MV-4-11 (cell line): ENCODE measurements at regions not wholly inside any gene's neighbourhood (a gene's known extent, or its start where the extent isn't known, plus 50 kb on each side); places are given as distances from the start of the nearest gene placed in this dataset.
"Not testable (repeated sequence)": the region's sequence is repeated elsewhere in the genome, so short reads cannot be mapped to it uniquely, and the experiment has no call there.

ENCODE experiments used
- DNase-seq: peaks from one replicate; lab custom pipeline; 2025; lab: John Stamatoyannopoulos, UW

DNA sequence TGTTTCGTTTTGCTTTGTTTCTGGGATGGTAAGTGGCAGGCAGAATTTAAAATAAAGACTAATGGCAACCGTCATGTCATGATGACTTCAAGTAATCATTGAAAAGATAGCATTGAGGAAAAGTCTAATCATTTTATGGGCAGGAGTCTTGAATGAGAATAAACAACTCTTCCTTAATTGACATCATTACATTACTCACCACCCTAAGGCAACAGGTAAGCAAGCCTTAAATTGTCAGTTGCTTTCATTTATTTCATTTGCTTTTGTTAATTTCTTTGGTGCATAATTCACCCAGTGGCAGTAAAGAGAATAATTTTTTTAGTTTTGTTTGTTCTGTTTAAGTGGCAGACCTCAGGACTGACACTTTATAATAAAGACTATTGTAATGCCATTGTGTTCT, 669.0 kb downstream of the RWDD3 start:
- no peak for DNase-seq

DNA sequence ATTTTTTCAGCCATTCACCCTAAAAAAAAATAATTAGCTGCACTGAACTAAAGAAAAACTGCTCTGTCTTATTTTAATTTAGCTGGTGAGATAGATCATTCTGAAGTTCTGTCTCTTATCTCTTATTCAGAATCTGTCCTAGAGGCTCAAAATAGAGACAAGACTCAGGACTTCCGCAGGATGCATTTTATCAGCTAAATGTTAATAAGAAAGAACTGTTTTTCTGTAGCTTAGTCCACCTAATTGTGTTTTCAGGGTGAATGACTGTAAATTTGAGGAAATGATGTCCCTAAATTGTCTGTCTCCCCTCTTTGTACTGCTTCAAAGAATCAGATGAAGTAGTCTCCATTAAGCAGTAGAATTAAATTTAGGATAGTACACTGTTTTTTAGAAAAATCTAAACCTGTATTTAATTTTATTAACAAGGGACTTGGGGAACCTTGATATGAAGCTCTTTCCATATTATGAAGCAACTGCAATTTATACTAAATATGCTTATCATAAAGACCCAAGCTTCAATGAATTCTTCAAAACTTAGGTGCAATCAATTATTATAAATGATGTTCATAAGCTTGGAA, 671.9 kb downstream of the RWDD3 start:
- no peak for DNase-seq

DNA sequence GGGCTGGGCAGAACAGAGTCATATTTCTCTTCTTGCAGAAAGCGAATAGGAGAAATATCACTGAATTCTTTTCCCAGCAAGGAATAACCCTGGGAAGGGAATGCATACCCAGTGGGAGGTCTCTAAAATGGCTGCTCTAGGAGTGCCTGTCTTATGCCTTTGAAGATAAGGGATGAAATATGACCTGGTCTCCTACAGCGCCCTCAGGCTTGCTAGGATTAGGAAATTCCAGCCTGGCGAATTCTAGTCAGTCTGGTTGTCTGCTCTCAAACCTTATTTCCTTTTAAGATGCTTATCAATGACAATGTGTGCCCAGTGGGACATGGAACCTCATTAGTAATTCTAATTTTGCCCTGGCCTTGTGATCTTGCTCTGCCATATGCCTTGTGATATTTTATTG, 677.7 kb downstream of the RWDD3 start:
- not testable (repeated sequence) for DNase-seq

DNA sequence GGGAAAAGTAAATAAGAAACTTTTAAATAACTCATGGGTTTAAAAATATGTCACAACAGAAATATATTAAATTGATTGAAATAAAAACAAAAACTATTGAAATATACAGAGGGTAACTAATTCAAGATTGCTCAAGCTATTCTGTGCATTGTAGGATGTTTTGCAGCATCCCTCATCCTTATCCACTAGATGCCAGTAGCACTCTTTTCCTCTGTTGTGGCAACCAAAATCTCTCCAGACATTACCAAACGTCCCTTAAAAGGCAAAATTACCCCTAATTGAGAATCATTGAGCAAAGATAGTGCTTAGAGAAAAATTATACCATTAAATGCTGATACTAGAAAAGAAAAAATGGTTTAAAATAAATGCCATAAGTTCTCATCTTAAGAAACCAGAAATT, 682.6 kb downstream of the RWDD3 start:
- no peak for DNase-seq

DNA sequence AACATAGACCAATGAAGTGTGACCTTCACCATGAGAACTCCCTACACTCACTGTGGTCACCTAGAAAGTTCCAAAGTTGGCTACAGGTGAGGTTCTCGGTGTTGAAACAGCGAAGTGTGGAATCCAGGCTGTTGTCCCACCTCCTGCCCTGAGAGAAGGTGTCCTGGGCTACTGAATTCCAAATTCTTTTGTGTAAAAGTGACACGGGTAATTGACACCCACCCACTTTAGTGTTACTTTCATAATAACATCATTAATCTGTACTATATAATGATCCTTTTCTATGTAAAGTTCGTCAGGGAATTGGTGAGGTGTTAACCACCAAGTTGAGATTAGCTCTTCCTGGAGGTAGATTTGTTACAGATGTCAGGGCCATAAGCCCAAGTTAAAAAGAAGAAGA, 690.7 kb downstream of the RWDD3 start:
- DNase-seq = no peak

DNA sequence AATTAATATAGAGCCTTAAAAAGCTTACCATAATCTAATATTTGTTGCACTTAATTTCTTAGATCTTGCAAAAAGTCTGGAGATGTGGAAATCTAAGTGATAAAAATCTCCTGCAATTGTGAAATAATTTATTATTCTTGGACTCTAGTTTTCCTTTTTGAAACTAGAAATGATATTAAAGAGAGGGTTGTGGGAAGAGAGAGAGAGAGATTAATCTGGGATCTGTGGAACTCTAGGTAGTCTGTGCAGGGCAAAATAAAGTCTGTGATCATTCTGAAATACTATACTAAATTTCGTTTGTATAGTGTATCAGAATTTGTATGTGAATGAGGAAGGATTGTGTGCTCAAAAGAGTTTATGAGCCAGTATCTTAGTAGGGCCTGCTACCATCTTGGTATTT, 692.3 kb downstream of the RWDD3 start:
- no peak for DNase-seq

DNA sequence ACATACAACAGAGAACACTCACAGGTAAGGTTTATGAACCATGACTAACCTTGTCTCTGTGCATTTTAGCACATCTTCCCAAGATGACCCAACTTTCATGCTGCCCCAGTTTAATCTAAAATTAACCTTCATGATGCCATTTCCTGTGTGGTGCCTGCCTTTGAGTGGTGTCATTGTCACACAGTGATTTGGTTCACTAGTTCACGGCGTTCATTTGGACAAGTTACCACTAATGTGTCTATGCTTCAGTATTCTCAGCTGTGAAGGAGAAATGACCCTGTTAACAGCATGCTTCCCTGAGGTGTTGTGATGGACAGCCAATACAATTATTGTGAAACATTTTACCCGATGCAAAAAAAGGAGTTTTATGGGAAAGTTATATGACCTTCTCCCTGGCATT, 693.1 kb downstream of the RWDD3 start:
- DNase-seq = no peak

DNA sequence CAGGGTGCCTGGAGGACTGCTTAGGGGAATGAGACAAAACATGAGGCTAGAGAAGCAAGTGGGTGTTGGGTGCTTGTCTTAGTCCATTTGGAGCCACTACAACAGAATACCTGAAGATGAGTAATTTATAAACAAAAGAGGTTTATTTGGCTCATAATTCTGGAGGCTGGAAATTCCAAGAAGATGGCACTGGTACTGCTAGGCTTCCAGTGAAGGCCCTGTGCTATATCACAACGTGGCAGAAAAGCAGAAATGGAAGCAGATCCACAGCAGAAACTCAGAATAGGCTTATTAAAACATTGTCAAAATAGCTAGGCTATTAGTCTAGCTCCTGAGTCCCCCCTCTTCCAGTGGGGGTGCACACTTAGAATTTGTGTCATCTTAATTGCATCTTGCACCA, 701.7 kb downstream of the RWDD3 start:
- DNase-seq = no peak

DNA sequence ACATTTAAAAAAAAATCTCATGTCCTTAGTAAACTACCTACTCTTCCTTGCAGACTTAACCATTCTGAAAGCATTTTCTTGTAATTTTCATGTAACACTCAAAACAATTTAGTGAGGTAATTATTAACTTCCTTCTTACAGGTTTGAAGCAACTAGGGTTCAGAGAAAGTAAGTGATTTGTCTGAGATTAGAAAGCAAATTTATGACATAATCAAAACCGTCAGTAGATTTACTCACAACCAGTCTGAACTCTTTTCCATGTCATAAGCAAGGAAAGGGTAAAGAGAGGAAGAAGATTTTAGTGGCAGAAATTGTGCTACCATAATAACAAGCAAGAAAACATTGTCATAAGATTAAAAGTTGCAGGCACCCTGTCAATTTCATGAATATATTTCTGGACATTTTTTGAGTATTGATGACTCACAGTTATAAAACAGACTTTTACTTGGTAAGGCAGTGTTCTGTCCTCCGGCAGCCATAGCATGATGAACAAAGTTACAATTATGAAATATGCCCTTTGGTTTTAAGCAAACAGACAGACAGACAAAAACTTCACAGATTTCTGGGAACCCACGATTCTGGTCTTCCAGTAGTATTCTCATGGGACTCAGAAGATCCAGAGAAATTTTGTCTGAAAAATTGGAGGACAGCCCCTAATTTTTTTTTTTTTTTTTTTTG, 707.2 kb downstream of the RWDD3 start:
- no peak for DNase-seq

DNA sequence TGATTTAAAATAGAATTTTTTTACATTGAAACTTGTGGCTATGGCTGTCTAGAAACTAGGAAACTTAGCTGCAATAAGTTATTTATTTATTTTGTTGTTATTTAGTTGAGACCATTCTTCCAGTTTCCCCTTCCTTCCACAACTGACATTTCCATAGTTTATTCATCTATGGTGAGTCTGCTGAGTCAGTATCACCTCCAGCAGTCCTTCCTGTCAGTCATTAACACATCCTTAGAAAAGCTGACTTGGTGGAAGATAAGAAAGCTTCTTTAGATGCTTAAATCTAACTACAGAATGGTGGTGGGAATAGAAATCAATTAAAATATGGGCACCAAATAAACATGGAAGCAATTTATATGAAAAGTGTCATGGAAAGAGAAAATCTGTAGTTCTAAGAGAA, 714.0 kb downstream of the RWDD3 start:
- no peak for DNase-seq

DNA sequence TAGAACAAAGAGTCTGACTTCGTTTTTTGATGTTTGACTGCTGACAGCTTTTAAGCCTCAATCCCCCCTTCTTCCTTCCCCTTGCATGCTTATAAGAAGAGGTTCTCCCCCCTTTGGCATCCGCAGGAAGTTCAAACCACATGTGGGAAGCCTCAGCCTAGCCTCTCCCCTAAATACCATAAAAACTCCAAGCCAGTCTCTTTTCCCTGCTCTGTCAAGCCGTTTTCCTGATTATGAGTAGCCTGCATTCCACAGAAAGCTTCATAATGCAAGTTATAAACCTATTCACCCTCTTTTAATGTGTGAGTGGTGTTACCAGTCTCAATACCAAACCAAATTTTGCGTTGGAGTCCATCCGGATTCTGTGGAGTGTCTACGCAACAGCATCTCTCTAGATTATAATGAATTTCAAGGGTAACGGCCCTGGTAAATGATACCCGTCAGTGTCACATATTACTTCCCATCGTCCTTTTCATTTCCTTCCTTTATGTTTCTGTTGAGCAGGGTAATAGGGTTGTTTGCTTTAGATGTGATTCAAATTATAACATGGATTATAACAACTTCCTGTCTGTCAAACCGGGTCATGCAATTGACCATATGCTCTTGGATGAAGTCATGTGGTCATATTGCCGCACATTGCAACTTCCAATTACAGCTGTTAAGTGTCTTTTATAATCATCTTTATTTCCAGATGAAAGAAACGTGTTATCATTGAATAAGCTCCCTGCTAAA, 717.5 kb downstream of the RWDD3 start:
- DNase-seq = peak; percentile 15

DNA sequence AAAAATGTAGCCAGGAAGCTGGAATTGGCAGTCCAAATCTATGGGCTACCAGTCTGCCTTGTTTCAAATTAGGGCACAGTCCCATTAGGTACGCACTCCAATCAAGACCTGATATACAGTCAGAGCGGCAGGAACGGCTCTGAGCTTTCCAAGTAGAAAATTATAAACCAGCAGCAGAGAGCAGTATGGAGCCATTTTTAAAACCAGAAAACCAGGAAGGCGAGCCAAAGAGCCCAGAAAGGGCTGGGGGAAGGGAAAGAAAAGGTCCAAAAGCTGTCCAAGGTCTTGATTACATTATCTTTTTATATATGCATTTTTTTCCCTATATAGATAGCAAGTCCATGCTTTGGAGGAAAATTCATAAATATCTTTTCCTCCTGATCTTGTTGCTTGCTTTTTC, 719.0 kb downstream of the RWDD3 start:
- DNase-seq = peak; percentile 5

DNA sequence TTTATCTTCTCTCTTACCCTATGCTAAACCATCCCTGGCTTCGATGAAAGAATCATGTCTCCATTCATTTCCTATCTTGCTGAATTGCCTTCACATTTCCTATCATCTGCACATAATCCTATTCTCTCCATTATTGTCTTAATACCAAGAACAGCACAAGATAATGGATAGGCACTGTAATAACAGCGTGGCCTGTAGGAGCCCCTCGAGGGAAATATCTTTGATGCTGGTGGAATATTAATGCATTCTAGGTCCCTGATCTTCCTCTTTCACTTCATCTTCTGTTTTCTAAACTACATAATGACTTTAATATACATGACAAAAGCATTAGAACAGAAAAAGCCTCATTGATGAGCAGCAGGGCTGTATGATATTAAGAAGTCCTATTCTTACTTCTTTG, 720.6 kb downstream of the RWDD3 start:
- DNase-seq = no peak

DNA sequence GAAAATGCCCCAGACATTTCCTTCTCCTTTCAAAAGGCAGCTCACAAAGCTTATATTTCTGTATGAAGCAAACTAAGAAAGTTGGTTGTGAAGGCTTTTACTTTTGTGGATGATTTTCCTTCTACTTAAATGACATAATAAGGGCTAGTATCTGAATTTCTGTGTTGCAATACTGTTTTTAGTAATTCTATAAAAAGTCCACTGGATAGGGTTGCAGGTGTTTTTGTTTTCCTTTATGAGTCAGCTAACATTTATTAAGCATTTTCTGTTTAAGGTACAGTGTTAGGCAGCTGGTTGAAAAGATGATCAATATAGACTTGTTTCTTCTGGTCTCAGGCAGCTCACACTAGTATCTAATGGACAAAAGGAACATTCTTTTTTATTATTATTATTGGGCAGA, 722.2 kb downstream of the RWDD3 start:
- no peak for DNase-seq

DNA sequence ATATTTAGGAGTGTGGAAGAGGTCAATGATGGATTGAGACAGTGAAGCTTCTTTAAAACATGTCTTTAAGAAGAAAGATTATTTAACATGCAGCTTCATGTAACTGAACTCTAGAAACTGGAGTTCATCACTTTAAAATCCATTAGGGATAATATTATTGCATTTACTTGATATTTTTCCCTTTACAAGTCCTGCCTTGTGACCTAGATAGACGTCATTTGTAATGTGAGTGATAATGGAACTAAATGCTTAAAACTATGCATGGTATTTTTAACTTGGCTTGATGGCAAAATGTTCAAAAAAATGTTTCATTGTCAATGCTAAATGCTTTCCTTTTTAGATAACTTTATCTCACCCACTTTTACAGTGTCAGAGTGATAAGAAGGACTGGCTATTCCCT, 723.7 kb downstream of the RWDD3 start:
- no peak for DNase-seq

DNA sequence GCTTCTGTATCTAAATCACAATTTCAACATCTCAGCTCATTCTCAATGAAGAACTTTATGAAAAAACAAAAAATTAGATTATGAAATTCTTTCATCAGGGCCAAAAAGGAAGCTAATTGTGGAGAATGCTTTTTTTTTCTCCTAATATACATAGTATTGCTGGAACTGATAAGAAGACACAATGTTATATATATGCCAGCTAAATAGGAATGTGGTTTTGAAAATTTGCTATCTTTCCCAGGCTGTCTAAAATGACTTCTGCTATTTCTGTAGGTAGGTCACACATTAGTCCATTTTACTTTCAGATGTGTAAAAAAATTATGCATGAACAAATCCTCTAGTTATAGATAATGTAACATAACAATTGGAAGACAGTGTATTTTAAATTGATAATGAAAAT, 732.9 kb downstream of the RWDD3 start:
- DNase-seq = no peak

DNA sequence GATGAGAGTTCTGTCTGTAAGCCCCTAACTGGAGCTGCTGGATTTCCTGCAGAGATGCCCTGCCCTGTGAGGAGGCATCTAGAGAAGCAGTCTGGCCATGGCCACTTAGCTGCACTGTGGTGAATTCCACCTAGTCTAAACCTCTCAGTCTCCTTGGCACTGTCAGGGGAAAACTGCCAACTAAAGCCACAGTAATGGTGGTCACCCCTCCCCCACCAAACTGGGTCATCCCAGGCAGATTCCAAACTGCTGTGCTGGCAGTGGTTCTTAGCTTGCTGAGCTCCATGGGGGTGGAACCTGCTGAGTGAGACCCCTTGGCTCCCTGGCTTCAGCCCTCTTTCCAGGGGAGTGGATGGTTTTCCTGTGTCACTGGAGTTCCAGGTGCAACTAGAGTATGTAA, 740.6 kb downstream of the RWDD3 start:
- no peak for DNase-seq

DNA sequence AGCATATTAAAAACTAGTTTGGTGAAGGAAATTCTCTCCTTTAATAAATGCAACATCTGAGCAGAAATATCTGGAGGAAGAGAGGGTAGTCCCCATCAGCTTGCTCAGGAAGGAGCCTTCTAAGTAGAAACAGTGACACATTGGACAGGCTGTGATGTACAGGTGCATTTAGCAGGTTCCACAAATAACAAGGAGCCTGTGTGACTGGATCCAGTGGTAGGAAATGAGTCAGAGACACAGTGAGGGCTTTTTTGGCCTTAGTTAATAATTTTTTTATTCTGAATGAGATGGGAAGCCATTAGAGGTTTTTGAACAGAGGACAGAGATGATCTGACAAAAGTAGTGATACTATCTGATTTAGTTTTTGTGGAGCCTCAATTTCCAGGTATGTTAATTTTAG, 738.9 kb upstream of the PTBP2 start:
- no peak for DNase-seq

DNA sequence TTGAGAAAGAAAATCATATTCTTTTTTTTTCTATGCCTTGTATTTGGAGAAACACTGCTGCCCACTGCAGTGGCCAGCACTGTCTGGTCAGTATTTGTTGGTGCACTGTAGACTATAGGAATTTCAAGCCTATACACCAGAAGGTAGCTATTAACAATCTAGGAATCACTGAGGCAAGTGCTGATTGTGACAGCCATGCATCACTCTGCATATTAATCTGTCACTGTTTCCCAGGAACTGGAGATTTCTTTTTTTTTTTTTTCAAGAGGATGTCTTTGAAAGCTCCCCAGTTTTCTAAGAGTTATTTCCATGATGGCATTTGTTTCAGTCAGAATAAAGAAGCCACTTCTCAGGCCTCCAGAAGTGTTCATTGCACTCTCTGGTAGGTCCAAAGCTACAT, 737.8 kb upstream of the PTBP2 start:
- no peak for DNase-seq

DNA sequence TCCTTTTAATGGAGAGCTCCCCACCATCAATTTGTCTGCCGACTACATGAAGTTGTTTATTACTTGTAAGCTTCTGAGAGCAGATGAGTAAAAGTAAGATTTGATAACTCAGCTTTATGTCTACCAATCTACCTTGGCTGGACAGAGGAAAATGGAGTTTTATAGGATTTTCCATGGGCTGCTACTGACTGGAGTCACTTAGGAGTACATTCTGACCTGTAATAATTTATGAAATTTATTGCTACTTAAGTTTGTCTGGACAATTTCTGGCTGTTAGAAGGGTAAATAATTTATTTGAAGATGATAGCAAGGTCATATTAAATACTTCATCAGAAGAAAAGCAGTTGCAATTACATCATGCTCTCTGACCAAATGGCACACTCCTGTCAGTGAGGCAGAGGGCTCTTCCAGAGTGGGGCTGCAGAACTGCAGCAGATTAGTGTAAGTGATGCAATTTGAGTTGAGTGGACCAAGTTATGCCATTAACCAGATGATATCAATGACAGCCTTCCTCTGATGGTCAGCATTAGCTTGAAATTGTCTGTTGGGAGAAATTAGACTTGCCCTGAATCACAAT, 736.7 kb upstream of the PTBP2 start:
- no peak for DNase-seq

DNA sequence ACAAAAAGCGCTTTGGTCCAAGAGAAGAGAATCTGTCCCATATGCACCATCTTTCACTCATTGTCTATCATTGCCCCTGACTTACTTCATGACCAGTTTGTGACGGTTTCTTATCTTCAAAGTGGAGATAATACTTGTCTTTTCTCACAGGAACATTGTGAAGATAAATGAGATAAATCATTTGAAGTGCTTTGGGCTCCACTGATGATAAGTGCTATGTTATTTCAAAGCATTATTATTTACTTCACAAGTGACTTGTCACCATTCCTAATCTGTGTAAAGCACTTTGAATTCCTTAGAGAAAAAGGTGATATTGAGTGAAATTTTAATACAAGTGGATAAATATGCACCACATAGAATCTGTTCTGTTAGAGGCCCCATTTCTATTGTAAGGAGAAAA, 731.6 kb upstream of the PTBP2 start:
- no peak for DNase-seq

DNA sequence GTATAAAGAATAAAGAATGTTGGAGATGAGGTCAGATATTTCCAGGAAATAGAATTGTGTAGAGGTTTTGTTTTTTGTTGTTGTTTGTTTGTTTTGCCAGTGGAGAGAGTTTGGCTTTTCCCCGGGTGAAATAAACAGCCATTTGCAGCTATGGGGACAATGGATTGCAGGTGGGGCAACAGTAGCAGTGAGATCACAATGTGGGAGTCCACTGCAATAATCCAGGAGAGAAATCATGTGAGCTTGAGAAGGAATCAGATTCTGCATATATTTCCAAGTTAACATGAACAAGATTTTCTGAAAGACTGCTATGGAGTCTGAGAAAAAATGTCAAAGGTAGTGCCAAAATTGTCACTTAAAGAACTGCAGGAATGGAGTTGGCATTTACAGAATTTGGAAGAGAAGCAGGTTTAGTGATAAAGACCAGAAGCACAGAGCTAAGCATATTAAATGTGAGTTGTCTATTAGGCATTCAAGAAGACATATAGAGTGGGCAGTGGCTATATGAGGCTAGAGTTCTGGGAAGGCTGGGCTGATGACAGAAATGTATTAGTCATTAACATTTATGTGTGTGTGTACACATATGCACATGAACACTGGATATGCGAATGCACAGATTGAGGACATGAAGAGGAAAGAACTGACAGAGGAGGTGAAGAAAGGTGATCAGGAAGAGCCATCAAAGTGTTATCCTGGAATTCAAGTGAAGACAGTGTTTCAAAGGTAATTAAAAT, 729.6 kb upstream of the PTBP2 start:
- no peak for DNase-seq

DNA sequence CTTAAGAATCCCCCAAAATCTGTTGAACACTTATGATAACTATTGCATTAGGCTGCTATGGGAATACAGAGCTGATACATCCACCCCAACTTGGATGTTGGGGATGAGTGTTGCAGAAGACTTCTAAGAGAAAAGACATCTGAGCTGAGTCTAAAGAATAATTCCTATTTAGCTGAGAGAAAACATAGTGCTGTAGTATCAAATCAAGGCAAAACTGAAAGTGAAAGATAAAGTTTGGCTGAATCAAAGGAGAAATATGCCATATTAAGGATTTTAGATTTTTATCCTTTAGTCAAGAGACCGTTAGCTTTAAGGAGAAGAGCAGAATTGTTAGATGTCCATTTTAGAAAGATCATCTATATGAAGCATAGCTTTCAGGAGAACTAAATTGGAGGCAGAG, 726.9 kb upstream of the PTBP2 start:
- no peak for DNase-seq
